CD1c-positive myeloid dendritic cell (primary cell): ENCODE measurements at regions not wholly inside any gene's neighbourhood (a gene's known extent, or its start where the extent isn't known, plus 50 kb on each side); places are given as distances from the start of the nearest gene placed in this dataset.

ENCODE experiments used
- DNase-seq: peaks from one replicate; pipeline ENCODE4 v3.0.0-alpha.2; 2016; ENCODE audit errors: extremely low spot score

DNA sequence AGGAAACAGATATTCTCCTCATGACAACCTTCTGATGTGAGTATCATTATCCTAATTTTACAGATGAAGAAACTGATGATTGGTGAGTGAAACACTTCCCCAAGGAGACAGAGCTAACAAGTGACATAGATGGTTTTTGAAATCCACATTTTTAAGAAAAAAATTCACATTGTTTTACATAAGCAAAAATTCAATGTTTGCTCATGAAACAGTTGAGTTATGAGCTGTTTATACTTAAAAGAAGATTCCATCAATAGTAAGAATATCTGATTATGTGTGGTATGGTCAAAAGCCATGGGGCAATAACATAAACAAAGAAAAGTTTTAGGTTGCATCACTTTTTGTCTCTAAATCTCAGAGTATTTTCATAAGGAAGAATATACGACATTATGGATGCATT lies 167.9 kb upstream of the PAPPA start:
- DNase-seq: no peak

DNA sequence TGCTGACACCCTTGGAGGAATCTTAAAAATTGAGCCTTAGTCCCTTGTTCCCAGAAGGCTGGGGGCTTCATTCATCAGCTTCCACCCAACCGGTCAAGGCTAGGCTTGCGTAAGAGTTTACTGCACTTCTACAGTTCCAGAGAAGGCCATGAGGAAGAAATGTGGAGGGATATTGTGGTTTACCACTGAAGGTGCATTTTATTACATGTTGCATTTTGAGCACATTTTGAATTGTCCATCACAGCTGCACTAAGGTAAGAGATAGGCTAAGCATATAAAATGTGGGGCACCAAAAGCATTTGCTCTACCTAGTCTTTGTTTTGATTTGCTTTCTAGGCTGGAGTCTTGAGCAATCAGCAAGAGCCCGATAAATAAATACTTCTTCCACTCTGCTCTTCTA lies 167.1 kb upstream of the PAPPA start:
- no peak for DNase-seq

DNA sequence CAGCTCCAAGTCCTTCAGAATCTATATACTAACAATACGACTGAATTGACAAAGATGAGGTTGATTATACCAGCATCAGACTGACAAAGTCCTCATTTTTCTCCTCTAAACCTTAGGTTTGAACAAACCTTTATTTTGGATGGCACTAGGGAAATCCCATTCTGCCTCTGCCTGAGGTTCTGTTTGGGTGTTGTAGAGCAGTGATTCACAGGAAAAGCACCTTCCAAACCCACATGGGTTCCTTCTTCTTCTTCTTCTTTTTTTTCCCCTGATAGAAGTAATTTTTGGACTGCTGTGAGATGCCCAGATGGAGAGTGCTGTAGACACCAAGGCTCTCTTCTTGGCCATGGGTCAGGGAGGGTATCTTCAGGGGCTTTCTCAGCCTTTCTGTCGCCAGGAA lies 164.9 kb upstream of the PAPPA start:
- DNase-seq: no peak

DNA sequence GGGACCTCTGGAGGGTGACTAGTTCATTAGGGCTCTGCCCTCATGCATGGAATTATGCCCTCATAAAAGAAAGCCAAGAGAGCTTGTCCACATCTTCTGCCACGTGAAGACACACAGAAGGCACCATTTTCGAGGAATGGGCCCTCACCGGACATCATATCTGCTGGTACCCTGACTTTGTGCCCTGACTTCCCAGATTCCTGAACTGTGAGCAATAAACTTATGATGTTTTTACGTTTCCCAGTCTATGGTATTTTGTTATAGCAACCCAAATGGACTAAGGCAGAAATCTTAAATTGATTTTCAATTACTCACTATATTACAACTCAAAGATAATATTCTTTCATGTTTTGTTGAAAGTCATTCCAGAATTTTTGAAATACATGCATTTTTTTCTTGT lies 163.8 kb upstream of the PAPPA start:
- DNase-seq: no peak

DNA sequence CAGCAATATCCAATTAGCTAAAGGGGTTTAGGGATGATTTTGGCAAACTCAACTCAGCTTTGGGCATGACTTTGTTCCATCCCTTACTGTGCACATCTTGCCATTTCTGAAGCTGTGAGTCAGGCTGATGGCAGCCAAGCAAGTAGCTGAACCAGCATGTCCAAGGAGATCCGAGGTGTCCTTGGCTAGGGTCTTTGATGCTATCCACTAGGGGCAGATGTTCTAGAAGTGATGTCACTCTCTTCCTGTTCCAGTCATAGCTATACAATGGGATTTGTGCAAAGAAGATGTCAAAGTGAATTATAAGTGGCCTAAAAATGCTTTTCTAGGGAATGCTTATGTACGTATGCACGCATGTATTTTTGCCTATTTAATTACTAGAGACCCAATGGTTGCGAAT lies 160.8 kb upstream of the PAPPA start:
- DNase-seq: no peak

GRCh38 chr9:115997923-115998322 lies 155.7 kb upstream of the PAPPA start:
- DNase-seq: no peak

GRCh38 chr9:115998666-115999065 lies 154.9 kb upstream of the PAPPA start:
- DNase-seq: no peak

DNA sequence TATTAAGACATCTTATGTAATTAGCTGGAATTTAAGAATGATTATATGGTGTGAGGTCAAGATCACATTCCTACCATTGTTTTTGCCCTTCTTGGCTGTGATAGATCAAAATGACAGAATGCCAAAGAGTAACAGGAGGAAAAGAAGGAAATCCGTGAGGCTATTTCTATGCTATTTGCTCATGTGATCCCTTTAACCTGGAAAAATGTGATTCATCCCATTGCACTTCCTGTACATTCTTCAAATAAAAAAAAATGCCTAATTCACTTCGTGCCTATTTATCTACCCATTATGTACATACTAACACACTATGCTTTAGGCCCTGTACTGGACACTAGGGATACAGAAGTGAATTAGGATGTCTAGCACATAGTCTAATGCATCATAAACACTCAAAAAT lies 154.1 kb upstream of the PAPPA start:
- no peak for DNase-seq

GRCh38 chr9:116000748-116001329 lies 152.8 kb upstream of the PAPPA start:
- DNase-seq: no peak

GRCh38 chr9:116002181-116002580 lies 151.4 kb upstream of the PAPPA start:
- DNase-seq: no peak

GRCh38 chr9:116002624-116003023 lies 151.0 kb upstream of the PAPPA start:
- no peak for DNase-seq

- DNase-seq: no peak
Observed at GRCh38 chr9:116003397-116003796, 150.2 kb upstream of the PAPPA start.

- DNase-seq: no peak
Observed at GRCh38 chr9:116005205-116005604, 148.4 kb upstream of the PAPPA start.

- DNase-seq: no peak
Observed at GRCh38 chr9:116007824-116008223, 145.8 kb upstream of the PAPPA start.

DNA sequence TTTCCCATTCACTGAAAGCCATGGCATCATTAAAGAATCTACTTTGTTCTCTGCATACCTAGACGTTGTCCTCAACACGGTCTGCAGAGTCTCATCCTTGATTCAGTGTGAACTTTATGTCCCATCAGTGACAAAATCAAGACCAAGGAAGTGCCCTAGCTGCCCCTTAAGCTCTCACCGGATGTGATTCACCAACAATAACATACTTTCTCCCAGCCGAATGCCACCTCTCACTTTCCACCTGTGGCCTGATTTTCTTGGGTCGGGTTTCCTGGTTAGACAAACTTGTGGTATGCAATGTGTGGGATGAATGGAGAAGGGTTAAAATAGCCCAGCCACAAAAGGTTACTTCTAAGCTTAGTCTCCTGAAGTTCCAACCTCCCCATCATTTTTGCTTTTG lies 145.3 kb upstream of the PAPPA start:
- DNase-seq: no peak

DNA sequence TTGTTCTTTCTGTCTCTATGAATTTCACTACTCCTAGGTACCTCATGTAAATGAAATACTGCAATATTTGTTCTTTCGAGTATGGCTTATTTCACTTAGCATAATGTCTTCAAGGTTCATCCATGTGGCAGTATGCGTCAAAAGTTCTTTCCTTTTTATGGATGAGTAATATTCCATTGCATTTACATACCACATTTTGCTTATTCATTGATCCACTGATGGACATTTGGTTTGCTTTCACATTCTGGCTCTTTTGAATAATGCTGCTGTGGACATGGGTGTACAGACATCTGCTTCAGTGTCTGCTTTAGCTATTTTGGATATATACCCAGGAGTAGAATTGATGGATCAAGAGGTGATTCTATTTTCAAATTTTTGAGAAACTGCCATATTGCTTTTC lies 144.2 kb upstream of the PAPPA start:
- no peak for DNase-seq

DNA sequence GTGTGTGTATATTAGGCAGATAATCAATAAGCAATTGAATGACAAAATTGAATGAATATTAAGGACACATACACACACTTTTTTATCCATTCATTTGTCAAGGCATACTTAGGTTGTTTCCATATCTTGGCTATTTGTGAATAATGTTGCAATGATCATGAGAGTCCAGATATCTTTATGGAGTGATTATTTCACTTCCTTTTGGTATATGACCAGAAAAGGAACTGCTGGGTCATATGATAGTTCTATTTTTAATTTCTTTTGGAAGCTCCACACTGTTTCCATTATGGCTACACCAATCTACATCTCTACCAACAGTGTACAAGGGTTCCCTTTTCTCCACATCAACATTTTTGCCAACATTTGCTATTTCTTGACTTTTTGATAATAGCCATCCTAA lies 137.7 kb upstream of the PAPPA start:
- DNase-seq: no peak

DNA sequence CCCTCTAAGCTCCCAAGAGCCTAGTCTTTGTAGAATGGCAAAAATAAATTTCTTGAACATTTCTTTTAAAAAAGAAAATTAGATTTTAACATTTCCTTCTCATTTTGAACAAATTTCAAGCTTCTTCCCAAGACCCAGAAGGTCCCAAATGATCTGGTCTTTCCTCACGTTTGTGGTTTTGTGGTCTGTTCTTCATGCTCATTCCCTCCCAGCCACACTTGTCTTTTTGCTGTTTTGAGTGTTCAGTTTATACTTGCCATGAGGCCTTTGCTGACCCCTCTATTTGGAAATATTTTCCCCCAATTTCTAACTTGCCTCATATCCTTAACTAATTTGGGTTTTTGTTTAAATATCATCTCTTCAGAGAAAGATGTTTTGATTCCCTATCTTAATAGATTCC lies 133.4 kb upstream of the PAPPA start:
- no peak for DNase-seq

DNA sequence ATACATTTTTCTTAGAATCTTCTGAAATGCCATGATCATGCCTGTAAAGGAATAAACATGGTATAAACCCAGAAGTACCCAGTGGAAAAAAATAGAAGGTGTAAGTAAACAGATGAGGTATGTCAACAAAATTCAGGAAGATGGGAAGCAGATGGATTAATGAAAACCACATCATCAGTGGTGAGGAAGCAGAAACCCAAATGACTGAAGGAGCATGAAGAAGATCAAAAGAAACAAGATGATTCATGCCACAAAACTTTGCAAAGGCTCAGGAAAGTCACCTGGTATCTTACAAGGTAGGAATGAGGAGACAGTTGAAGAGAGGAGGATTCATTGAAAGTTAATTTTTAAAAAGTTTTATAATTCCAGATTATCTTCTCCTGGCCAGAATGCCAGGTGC lies 132.8 kb upstream of the PAPPA start:
- no peak for DNase-seq

GRCh38 chr9:116027096-116027495 lies 126.5 kb upstream of the PAPPA start:
- no peak for DNase-seq

- DNase-seq: no peak
Observed at GRCh38 chr9:116027511-116027910, 126.1 kb upstream of the PAPPA start.

DNA sequence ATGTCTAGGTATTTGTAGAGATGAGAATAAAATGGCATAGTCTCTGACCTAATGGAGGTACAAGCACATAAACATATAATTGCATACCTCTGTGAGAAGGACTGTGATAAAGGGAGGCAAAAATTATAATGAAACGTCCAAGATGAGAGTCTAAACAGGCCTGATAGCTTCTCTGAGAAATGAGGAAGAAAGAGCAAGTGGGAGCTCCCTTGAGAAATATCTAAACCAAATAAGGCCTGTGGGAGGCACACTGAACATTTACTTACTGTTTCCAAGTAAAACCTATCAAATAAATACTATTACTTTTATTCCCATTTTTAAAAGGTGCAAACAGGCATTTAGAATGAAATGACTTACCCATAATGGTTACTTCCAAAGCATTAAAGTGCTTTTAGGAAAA lies 125.6 kb upstream of the PAPPA start:
- no peak for DNase-seq

GRCh38 chr9:116030517-116030916 lies 123.1 kb upstream of the PAPPA start:
- no peak for DNase-seq

DNA sequence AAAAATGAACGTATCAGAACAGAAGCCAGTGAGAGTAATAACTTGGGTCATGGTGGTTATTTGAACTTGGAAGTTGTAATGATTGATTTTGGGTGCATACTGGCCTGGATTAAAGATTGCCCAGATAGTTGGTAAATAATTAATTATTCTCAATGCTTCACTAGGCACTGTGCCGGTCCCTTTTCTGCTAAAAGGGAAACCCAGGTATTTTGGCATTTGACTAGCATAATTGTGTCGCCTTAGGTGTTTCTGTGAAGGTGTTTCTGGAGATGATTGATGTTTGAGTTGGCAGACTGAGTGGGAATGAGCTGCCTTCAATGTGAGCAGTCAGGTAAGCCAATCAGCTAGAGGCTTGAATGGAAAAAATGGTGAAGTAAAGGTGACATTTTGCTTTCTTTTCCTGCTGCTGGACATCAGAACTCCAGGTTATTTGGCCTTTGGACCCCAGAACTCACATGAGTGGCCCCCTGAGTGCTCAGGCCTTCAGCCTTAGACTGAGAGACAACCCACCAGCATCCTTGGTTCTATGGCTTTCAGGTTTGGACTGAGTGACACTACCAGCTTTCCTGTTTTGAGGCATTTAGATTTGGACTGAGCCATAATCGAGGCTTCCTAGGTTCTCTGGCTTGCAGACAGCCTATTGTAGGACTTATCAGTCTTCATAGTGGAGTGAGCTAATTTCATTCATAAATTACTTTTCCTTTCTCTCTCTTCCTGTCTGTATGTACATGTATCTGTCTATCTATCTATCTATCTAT lies 120.7 kb upstream of the PAPPA start:
- no peak for DNase-seq
